GM13977 (cell line): ENCODE measurements at regions not wholly inside any gene's neighbourhood (a gene's known extent, or its start where the extent isn't known, plus 50 kb on each side); places are given as distances from the start of the nearest gene placed in this dataset.

ENCODE experiments used
- DNase-seq: peaks from one replicate; pipeline ENCODE4 v3.0.0; 2012; ENCODE audit warnings: low spot score
- in situ Hi-C: fragments of 300-500 bp; cut with MboI; formaldehyde crosslinking; loops from one replicate; pipeline ENCODE4 v1.12.0; 2022; ENCODE audit warnings: low sequenced_read_pairs, low pct_unique_long_range_greater_than_20kb, mixed read lengths, inconsistent platforms; ENCODE audit not compliant: unreplicated experiment
- TF ChIP-seq, protein P1 (sequence below): IDR thresholded peaks from 2 replicates; pipeline ENCODE4 v1.5.1; 2012; ENCODE audit warnings: mild to moderate bottlenecking, control low read depth; ENCODE audit not compliant: insufficient read depth; ENCODE audit errors: extremely low read depth, missing control alignments

DNA sequence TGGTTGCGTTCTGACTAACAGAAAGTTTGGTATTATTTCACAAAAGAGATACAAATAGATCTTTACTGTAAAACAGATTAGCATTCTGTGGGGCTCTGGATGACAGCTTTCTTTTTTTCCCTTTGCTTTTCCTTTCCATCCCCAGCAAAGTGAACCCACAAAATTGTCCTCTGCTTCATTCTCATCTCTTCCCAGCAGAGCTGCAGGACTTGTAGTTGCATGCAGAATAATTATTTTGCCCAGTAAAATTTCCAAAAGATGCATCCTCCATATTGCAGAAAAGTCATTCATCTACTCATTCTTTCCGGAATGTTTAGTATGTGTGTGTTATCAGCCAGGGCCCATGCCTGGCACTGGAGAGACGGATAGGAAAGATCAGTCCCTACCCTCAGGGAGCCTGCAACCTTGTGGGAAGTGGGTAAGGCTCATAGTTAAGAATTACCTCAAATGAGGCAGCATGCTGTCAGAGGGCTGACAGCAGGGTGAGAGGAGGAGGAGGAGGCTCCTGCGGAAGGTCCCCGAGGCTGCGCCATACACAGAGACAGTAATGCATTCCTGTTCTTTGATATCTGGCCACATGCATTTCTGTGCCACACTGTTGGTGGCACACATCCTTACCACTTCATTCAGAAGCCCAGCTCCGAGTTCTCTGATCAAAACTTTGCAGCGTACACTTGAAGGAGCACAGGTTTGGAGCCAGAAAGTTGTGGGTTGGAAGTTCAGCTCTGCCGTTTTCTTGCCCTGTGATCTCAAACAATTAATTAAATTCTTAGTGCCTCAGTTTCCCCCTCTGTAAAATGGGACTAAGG is 225.4 kb downstream of the MYCN start:
- no peak for DNase-seq
- TF ChIP-seq, protein P1, sequence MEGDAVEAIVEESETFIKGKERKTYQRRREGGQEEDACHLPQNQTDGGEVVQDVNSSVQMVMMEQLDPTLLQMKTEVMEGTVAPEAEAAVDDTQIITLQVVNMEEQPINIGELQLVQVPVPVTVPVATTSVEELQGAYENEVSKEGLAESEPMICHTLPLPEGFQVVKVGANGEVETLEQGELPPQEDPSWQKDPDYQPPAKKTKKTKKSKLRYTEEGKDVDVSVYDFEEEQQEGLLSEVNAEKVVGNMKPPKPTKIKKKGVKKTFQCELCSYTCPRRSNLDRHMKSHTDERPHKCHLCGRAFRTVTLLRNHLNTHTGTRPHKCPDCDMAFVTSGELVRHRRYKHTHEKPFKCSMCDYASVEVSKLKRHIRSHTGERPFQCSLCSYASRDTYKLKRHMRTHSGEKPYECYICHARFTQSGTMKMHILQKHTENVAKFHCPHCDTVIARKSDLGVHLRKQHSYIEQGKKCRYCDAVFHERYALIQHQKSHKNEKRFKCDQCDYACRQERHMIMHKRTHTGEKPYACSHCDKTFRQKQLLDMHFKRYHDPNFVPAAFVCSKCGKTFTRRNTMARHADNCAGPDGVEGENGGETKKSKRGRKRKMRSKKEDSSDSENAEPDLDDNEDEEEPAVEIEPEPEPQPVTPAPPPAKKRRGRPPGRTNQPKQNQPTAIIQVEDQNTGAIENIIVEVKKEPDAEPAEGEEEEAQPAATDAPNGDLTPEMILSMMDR, result no peak
- in situ Hi-C loops, result no loop called here

DNA sequence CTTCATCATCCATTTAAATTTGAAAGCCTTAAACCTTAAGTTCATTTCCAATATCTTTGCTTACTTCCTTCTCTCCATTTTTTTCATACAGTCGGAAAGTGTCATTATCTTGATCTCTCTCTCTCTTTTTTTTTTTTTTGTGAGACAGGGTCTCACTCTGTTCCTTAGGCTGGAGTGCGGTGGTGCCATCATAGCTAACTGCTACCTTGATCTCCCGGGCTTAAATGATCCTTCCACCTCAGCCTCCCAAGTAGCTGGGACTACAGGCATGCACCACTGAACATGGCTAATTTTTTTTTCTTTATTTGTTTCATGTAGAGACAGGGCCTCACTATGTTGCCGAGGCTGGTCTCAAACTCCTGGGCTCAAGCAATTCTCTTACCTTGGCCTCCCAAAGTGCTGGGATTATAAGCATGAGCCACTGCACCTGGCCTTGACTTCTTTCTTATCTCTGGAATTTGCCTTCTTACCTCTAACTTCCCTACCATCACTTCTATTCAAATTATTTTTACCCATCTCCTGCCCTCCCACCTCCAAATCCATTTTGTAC is 222.2 kb downstream of the MYCN start:
- TF ChIP-seq, protein P1, result no peak
- in situ Hi-C loops, result no loop called here
- no peak for DNase-seq

DNA sequence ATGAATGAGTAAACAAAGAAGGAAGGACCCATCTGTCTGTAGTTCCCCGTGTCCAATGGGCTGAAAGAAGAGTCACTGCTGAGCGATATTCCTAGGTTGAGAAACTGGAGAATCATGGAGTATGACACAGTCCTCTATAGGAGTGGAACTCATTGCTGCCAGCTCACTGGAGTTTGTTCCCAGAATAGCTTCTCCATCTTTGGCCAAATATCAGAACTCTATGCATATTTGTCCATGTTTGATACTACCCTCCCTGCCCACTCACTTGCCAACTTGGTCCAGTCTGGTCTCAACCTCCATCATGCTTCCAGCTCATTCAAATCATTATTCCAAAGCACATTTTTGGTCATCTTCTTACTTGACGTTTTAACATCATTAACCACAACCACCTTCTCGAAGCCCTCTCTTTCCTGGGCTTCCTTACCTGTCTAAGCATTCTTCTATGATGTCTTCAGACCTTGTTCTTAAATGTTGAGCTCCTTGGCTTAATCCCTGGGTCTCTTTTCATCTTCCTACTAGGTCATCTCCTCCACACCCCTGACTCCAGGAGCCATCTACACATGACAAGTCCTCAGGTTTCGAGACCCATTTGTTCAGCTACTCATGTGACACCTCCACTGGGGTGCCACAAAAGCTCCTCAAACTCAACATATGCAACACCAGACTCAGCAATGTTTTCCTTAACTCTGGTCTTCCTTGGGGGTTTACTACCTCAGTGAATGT is 221.6 kb downstream of the MYCN start:
- in situ Hi-C loops, result no loop called here
- no peak for DNase-seq
- TF ChIP-seq, protein P1, result no peak

DNA sequence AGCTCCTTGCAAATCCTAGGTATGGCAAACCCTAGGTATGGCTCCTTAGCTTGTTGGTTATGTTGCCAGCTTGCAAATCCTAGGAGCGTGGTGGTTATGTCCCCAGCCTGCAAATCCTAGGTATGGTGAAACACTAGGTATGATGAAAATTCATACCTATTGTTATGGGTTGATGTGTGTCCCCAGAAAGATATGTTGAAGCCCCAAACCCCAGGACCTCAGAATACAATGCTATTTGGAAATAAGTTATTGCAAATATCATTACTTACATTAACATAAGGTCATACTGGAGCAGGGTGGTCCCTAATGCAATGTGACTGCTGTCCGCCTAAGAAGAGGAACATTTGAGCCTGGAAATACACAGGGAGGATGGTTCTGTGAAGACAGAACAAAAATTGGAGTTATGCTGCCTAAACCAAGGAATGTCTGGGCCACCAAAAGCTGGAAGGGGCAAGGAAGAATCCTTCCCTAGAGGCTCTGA is 220.8 kb downstream of the MYCN start:
- TF ChIP-seq, protein P1, result no peak
- DNase-seq, result no peak
- in situ Hi-C loops, result no loop called here

DNA sequence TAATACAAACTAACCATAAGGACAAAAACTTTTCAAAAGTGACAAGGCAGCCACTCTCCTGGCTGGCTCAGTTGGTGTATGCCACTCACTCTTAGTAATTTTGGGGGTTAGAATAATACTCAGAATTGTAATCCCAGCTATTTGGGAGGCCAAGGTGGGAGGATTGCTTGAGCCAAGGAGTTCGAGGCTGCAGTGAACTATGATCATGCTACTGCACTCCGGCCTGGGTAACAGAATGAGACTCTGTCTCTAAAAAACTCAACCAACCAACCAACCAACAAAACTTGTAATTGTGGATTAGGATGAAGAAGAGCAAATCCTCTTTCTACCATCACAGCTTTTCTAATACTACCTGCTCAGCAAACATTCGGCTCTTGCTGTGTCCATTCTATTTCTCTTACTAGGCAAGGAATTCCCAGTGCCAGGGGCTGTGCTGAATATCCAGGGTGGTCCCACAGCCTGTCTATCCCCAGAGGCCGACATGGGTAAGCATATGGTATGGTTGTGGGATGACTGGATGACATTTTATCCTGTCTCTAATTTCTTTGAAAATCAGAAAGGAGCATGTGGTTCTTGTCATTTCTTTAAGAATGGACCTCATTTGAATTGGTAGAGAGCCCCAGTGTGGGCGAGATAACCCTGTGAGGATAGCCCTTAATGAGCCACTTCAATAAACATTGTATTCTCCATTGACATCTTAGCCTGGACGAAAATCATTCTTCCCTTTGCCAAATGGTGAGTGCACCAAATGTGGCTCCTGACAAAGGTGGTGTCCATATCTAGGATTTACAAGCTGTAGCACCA is 220.1 kb downstream of the MYCN start:
- in situ Hi-C loops, result no loop called here
- DNase-seq, result no peak
- TF ChIP-seq, protein P1, result no peak

DNA sequence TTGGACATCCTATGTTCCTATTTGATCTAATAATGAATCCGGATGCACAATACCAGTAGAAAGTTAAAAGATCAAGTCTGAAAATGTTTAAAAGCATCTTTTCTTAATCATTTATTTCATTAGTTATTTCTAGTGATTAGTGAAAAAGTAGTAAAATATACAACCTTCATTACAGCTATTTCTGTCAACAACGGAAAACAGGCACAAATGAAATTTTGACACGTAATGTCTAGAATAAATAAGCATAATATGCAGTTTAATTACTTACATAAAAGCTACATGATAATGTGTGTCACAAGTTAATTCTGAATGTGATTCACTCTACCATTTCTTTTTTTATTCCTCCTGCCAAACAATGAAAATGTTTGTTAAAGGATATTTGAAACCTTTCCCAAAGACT is 216.1 kb downstream of the MYCN start:
- DNase-seq, result no peak
- in situ Hi-C loops, result no loop called here

More for the DNA sequence above, 216.1 kb downstream of the MYCN start:
- TF ChIP-seq, protein P1, result no peak
